SH-SY5Y (cell line): ENCODE measurements at regions not wholly inside any gene's neighbourhood (a gene's known extent, or its start where the extent isn't known, plus 50 kb on each side); places are given as distances from the start of the nearest gene placed in this dataset.
A peak's percentile ranks its signal among the peaks of the same experiment; 100 is the strongest.

Experiments
- GATA2 ChIP-seq: IDR thresholded peaks from 2 replicates; pipeline ENCODE4 v1.6.1; 2011; ENCODE audit warnings: mild to moderate bottlenecking, low read depth, low read length
- GATA3 ChIP-seq: IDR thresholded peaks from 2 replicates; pipeline ENCODE4 v1.6.1; 2011; ENCODE audit warnings: low read depth, mild to moderate bottlenecking, low read length, moderate library complexity

DNA sequence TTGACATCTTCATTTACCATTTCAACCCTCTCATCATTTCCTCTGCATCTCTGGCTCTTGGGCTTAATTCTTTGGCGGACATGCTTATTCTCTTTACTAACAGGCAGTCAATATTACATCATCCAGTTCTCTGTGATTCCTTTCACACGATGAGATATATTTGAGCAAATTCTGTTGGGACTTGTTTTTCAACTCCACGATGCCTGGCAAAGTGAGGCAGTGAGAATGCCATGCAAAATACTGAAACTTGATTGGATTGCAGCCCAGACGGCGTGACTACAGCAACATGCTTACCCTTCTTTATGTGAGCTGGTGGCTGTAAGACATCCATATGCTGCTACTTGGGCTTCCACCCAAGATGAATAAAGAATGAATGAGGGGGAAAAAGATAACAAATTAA lies 101.7 kb upstream of the SPACA1 start:
- TF ChIP-seq GATA3 (no peak), GATA2 (no peak)

DNA sequence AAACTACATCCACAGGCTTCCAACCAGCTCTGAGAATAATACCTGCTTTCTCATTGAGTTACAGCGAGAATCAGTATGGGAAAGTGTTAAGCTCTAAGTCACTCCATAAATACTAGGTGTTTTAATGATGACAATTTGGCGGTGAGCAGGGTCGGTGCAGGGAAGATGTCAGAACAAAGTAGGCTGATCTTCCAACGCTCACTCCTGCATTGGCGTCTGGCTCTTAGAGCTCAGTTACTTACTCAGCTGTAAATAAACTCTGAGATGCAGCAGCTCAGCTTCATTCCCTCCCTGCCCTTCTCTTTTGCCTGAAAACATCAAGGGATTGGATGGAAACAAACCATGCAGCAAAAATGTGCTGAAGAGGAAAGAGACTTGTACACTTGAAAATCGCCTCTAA lies 102.5 kb upstream of the SPACA1 start:
- TF ChIP-seq GATA3: no peak
- TF ChIP-seq GATA2: no peak

DNA sequence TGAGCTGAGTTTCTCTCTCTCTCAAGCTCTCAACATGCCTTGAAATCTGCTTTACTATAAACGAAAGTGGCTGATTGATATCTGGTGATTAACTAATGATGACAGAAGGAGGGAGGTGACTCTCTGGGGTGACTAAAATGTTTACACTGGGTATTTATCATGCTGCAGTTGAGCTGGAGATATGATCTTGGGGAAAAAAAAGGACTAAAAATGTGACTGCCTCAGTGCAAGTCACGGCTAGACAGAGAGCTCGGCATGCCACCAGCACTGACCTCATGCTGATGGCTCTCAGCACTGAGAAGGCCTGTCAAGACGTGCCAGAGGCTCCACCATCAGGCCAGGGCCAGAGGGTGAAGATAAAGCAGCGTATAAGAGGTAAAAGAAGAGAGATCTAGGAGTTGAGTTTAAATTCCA lies 103.1 kb upstream of the SPACA1 start:
- TF ChIP-seq GATA3 (no peak), GATA2 (no peak)

DNA sequence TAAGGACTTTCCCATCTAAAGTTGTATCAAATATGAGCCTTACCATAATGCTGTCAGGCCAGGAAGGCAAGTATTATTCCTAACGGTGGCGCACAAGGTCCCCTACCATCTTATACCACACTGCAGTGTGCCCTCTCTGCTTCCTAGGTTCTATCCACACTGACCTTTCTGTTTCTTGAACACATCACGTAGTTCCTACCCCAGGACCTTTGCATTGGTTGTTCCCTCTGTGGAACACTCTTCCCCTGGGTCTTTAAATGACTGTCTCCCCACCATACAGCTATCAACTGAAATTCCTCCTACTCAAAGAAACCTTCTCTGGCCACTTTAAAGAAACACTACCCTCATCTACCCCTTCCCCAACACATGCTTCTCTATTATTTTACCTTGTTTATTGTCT lies 104.5 kb upstream of the SPACA1 start:
- TF ChIP-seq GATA2 (no peak), GATA3 (no peak)

DNA sequence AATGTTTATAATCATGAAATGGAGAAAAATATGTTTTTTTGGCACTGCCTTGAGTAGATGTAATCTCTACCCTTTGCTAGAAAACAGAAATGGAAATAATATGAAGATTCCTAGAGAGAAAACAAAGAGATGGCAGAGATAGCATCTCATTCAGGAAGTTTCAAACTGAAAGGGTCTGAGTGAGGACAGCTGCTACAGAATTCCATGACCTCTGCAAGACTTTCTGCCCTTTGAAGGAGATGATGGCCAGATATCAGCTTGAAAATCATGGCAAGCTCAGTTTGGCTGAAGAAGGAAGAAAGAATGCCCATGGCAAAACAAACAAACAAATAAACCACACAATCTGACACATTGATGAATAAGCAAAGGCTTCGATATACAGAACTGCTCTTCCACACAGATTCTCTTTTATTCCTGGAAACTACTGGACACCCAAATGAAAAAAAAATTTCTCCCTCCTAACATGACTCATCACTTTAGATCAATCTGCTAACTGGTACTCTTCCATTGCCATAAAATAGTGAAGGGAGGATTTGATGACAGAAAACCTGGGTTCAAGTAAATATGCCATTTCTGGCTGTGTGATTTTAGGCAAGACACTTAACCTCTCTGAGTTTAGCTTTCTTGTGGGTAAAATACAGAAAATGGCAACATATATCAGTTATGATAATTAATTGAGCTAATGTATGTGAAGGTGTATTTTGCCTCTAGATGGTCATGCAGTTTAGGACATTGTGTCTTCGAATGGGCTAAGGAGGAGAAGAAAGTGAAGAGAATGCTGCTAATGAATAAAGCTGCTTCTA lies 105.9 kb upstream of the SPACA1 start:
- TF ChIP-seq GATA3: no peak
- TF ChIP-seq GATA2: peak; percentile 57; the same call in 1 of the 2 replicates

DNA sequence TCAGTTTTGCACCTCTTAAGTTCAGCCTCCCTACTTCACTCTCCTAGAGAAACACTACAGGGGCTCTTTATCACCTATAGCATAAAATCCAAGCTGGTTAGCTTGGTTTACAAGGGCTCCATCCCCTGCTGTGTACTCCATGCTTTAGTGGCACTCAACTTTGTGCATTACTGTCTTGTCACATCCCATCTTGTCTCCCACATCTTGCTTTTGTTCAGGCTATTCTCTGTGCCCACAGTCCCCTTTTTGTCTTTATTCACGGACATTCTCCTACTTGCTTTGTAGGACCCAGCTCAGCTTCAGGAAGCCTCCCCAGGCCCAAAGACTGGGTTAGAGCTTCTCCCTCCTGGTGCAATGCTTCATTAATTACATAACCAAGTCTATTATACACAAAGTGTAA lies 107.9 kb upstream of the SPACA1 start:
- no peak for TF ChIP-seq GATA3

DNA sequence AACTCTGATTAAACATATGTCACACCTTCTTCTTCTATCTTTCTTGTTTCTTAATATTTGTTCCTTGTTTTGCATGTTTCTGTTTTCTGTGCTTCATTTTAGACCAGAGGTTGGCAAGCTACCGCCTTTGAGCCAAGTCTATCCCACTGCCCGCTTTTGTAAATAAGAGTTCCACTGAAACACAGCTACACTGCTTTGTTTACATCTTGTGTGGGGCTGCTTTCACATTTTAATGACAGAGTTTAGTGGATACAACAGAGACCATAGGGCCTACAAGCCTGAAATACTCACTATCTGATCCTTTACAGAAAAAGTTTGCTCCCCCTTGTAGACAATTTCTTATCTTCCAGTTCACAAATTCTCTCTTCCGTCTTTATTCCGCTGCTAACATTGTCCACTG lies 109.4 kb upstream of the SPACA1 start:
- no peak for TF ChIP-seq GATA2
- TF ChIP-seq GATA3: no peak

DNA sequence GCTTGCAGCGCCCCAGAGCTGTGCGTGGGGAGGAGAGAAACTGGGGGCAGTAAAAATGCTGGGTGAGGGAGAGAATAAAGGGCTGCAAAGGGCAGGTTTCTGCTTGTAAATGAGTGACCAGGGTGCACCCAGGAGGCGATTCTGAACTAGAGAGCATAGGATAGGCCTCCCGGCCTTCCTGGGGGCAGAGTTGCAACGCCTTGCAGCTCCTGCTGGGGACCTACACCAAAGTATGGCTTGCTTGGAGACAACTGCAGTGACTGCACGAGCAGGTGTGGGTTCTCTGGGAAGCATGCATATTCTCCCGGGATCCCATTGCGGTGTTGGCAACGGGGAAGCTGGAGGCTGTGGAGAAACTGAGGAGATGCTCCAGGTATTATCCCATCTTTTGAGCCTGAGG lies 111.6 kb upstream of the SPACA1 start:
- TF ChIP-seq GATA2 (no peak), GATA3 (no peak)

DNA sequence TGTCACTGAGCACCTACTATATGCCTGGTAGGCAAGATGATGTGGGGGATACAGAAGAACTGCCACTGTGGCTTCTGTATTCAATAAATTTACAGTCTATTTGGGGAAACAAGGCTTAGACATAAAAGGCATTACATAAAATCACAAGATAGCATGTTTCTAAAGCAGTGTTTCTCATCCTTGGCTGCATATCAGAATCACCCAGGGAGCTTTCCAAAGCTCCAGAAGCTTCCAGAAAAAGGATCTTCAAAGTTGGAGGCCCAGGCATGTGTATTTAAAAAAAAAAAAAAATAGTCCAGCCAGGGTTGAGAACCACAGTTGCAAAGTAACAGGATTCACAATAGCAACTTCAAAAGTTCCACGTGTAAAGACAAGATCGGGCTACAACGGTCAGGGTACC lies 112.4 kb upstream of the SPACA1 start:
- TF ChIP-seq GATA2 (no peak), GATA3 (no peak)

DNA sequence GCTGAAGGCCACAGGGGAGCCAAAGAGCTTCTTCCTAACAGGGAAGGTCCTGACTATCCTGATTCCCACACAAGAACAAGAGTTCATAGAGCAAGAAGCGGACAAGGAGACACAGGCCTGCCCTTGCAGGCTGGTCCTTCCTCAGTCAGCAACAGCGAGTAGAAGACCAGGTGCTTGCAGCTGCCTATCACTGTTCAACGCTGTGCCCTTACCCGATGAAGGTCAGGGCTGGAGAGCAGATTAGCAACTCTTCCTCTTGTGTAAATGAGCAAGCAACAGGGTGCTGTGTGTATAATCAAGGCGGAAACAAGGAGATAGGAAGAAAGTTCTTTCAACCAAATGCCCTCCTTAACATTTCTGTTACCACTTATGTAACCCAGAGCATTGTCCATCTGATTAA lies 115.3 kb upstream of the SPACA1 start:
- TF ChIP-seq GATA2 (no peak), GATA3 (no peak)

DNA sequence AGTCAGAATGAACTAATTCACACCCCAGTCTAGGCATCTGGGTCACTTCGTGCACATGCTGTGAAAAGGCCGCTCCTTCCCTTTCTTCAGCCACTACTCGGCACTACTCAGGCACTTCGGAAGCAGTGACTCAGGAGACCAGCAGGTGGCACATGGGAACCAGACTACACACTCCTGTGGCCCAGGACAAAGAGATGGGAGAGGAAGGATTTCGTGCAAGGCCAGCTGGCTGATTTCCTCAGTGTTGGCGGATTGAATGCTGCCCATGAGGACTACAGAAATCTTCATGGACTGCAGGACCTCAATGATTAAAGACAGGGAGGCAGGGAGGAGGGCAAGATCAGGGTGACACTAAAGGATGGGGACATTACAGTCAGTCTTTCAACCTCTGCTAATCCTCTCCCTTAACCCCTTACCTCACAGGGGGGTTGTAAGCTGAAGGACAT lies 117.8 kb upstream of the SPACA1 start:
- TF ChIP-seq GATA3: no peak
- no peak for TF ChIP-seq GATA2

DNA sequence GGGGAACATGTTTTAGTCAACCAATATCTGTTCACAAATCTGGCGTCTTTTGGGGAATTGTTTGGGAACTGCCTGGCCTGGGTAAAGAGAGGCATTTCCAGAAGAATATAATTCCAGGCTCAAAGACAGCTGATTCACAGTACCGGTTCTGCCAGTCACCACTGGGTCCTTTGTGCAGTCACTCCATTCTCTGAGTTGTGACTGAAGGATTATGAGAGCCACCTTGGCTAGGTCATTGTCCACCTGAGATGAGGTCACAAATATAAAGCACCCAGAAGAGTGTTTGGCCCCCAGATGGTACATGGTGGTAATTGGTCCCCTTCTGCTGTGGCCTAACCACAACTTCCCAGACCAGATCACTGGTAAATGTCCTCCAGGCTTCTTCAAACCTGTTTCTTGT lies 121.0 kb upstream of the SPACA1 start:
- TF ChIP-seq GATA3 (no peak), GATA2 (no peak)

DNA sequence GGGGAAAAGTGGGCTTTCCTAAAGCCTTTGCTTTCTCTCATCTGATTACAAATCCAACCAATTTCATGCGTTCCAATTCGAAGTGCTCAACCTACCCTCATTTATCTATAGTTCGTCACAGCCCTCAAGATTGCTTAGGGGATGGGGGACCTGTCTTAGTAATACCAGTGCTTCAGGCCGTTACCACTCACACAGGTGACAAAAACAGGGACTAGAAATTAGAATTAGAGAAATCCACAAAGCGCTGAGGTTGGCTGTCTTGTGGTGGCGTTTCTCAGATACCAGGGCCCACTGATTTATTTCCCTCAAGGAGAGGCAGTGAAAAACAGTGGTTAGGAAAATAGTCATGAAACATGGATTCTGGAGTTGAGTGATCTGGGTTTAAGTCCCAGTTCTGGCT lies 121.6 kb upstream of the SPACA1 start:
- TF ChIP-seq GATA2 (no peak), GATA3 (no peak)

DNA sequence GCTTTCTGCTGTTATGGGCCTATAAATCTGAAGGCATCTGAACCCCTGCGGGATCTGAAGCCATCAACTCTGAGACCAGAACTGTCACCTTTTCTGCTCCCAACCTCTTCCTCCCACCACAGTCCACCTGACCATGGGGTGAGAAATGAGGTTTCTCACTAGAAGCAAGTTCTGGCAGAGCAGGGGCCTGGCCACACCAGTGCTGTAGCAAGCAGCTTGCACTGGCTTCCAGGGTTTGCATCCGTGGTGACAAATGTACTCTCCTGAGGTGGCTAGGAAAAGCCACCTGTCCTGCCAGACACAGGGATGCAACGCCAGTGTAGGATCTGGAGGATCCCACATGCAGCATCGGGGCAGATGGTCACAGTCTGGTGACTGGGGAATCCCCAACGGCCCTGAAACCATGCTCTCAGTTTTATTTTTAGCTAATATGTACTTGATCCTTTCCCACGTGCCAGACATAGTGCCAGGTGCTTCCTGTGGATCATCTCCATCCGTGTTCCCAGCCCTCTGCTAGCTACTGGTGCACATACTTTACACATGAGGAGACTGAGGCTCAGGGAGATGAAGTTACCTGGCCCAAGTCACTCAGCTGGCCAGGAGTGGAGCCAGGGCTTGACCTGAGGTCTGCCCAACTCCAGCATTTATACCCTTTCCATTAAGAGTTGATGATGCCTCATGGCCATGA lies 122.1 kb upstream of the SPACA1 start:
- TF ChIP-seq GATA3: no peak
- no peak for TF ChIP-seq GATA2

DNA sequence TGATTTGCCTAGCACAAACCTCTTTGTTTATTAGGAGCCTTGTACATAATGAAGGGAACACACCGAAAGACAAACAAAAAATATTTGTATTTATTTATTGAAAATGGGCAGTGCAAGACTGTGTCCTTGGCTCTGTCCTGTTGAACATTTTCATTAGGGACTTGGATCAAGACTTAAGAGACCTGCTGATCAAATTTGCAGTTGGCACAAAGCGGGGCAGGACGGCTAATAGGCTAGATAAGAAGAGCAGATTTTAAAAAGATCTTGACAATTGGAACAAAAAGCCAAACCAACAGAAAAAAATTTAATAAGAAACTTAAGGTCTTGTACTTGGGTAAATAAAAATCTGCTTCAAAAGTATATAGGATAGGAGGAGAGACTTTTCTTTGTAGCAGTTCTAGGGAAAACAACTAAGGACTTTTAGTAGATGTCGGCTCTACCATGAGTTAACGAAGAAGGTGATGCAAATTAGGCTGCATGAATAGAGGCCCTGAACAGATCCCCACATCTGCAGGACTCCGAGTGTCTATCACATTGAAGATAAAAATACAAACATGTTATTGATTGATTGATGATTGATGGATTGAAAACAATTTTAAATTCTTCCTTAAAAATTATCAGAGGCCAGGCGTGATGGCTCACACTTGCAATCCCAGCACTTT lies 124.1 kb upstream of the SPACA1 start:
- TF ChIP-seq GATA3: no peak
- TF ChIP-seq GATA2: no peak
